Astrocyte of the spinal cord (primary cell): ENCODE measurements at regions not wholly inside any gene's neighbourhood (a gene's known extent, or its start where the extent isn't known, plus 50 kb on each side); places are given as distances from the start of the nearest gene placed in this dataset.

Experiments
- DNase-seq: peaks from one replicate; pipeline ENCODE4 v3.0.0; 2011; ENCODE audit warnings: low read depth, low spot score
- H3K4me3 ChIP-seq: 2 replicates; pipeline ENCODE4 v1.5.1; 2011; ENCODE audit warnings: low read depth, mild to moderate bottlenecking, low read length, moderate library complexity
- in situ Hi-C: cut with HindIII; loops from 2 replicates; pipeline ENCODE4 v1.10.0; 2017; ENCODE audit warnings: low sequenced_read_pairs
- TF ChIP-seq, protein P1 (sequence below): IDR thresholded peaks from 2 replicates; pipeline ENCODE4 v1.5.1; 2012; ENCODE audit warnings: low read depth, mild to moderate bottlenecking, low read length, inconsistent platforms

DNA sequence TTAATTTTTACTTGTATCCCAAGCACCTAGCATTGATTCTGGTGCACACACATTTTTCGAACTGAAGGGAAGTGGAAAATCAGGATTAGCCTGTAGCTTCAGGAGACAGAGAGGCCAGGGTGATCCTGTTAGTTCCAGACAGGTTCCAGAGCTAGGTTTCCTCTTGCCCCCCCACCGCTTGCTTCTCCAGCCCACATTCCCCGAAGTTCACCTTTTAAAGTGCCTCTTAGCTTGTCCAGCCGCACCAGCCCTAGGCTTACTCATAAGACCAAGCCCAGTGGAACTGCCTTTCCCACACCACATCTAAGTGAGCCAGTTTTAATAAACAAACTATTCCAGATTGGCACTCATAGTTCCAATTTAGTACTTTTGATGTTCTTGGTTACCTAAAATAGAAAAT lies 898.6 kb upstream of the KLHL29 start:
- TF ChIP-seq, protein P1, sequence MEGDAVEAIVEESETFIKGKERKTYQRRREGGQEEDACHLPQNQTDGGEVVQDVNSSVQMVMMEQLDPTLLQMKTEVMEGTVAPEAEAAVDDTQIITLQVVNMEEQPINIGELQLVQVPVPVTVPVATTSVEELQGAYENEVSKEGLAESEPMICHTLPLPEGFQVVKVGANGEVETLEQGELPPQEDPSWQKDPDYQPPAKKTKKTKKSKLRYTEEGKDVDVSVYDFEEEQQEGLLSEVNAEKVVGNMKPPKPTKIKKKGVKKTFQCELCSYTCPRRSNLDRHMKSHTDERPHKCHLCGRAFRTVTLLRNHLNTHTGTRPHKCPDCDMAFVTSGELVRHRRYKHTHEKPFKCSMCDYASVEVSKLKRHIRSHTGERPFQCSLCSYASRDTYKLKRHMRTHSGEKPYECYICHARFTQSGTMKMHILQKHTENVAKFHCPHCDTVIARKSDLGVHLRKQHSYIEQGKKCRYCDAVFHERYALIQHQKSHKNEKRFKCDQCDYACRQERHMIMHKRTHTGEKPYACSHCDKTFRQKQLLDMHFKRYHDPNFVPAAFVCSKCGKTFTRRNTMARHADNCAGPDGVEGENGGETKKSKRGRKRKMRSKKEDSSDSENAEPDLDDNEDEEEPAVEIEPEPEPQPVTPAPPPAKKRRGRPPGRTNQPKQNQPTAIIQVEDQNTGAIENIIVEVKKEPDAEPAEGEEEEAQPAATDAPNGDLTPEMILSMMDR, result no peak
- DNase-seq, result no peak
- in situ Hi-C loops, result no loop called here
- no peak overlapping the region for H3K4me3 ChIP-seq

- TF ChIP-seq, protein P1, result no peak
- H3K4me3 ChIP-seq, result no peak overlapping the region
- in situ Hi-C loops, result no loop called here
- no peak for DNase-seq
These were observed 897.9 kb upstream of the KLHL29 start for GRCh38 chr2:22487036-22487435.

DNA sequence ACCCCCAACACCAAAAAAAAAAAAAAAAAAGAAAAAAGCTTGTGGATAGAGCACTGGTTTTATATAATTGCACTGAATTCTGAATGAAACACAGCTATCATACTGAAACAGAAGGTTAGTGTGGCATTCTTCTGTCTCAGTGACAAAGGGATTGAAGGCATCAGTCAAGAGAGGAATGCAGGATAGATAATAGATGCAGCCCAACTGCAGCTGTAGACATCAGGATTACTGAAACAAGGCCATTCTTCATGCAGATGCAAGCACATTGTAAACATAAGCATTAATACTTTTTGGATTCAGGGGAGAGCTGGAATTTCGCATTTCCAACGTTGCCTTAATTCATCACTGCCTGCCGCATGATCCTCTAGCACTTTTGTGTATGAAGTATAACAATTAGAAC lies 897.4 kb upstream of the KLHL29 start:
- H3K4me3 ChIP-seq, result no peak overlapping the region
- in situ Hi-C loops, result no loop called here
- TF ChIP-seq, protein P1, result no peak

GRCh38 chr2:22491442-22491841 lies 893.5 kb upstream of the KLHL29 start:
- no peak for DNase-seq
- TF ChIP-seq, protein P1, result no peak
- in situ Hi-C loops, result no loop called here
- no peak overlapping the region for H3K4me3 ChIP-seq

More for the DNA sequence above, 897.4 kb upstream of the KLHL29 start:
- DNase-seq, result no peak

DNA sequence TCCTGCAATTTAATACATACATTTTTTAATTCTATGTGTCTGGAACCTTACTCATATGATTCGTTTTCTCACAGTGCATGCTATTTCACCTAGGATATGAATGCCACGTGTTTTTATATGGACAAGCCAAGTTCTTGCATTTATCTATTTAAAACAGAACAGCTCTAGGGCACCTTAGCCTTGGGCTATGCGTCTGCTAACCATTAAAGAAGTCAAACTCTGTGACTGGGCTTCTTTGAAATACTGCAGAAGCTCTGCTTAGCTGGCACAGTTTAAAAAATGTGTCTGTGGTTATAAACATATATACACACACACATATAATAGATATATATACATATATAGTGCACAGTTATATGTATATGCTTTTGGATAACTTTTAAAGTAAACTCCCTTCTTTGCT lies 890.8 kb upstream of the KLHL29 start:
- in situ Hi-C loops, result no loop called here
- TF ChIP-seq, protein P1, result no peak
- no peak for DNase-seq
- H3K4me3 ChIP-seq, result no peak overlapping the region

GRCh38 chr2:22497064-22497463 lies 887.9 kb upstream of the KLHL29 start:
- in situ Hi-C loops, result no loop called here
- TF ChIP-seq, protein P1, result no peak
- DNase-seq, result no peak
- no peak overlapping the region for H3K4me3 ChIP-seq

DNA sequence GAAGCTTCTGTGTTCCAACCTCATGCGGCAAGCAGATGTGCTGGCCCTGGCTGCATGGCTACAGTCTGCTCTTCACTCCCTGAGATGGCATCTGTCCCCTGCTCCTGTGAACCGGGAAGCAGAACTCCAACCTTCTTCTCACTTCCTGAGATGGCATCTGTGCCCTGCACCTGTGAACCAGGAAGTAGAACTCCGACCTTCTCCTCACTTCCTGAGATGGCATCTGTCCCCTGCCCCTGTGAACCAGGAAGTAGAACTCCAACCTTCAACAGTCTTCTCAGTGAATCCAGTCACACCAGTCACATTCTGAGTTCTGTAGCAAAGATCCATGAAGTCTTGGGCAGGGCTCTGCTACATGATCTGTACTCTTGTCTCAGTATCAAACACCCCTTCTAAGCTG lies 887.2 kb upstream of the KLHL29 start:
- in situ Hi-C loops, result no loop called here
- no peak for DNase-seq
- H3K4me3 ChIP-seq, result no peak overlapping the region
- TF ChIP-seq, protein P1, result no peak
